ENCODE measurements at regions not wholly inside any gene's neighbourhood (a gene's known extent, or its start where the extent isn't known, plus 50 kb on each side); places are given as distances from the start of the nearest gene placed in this dataset.

GRCh38 chr4:147284256-147284835, 196.6 kb upstream of the EDNRA start:
- intact Hi-C loops (cut with DNase I; ENCODE audit: low total_unique reads) = no loop called here

DNA sequence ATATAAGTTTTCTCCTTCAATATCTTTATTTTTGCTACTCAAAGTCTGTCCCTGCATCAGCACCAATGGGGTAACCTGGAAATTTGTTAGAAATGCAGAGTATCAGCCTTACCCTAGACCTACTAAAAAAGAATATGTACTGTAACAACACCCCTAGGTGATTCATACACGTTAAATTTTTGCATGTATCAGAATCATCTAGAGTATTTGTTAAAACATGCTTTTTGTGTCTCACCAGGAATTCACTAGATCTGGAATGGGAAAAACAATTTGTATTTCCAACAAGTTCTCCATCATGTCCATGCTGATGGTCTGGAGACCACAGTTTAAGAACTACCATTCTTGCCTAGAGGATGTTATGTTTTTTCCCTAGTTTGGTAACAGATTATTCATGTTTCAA, 196.0 kb upstream of the EDNRA start:
- intact Hi-C loops (cut with DNase I; ENCODE audit: low total_unique reads) = no loop called here

More at GRCh38 chr4:147284256-147284835, 196.6 kb upstream of the EDNRA start:
- Histone ChIP-seq H3K9me3 (peaks cover 0 to 5% of the 10 kb centered on the region in 2 donors), H3K27ac (no peak overlapping the region), H3K4me3 (no peak overlapping the region), H3K4me1 (no peaks in the 10 kb centered on the region), H3K27me3 (no peaks in the 10 kb centered on the region), H3K36me3 (no peaks in the 10 kb centered on the region)
- TF ChIP-seq, protein P1, sequence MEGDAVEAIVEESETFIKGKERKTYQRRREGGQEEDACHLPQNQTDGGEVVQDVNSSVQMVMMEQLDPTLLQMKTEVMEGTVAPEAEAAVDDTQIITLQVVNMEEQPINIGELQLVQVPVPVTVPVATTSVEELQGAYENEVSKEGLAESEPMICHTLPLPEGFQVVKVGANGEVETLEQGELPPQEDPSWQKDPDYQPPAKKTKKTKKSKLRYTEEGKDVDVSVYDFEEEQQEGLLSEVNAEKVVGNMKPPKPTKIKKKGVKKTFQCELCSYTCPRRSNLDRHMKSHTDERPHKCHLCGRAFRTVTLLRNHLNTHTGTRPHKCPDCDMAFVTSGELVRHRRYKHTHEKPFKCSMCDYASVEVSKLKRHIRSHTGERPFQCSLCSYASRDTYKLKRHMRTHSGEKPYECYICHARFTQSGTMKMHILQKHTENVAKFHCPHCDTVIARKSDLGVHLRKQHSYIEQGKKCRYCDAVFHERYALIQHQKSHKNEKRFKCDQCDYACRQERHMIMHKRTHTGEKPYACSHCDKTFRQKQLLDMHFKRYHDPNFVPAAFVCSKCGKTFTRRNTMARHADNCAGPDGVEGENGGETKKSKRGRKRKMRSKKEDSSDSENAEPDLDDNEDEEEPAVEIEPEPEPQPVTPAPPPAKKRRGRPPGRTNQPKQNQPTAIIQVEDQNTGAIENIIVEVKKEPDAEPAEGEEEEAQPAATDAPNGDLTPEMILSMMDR (IDR thresholded peaks at IDR 0.05) = no peak
- no peak for TF ChIP-seq POLR2AphosphoS5 (IDR thresholded peaks at IDR 0.05)
- TF ChIP-seq POLR2A (IDR thresholded peaks at IDR 0.05) = no peak
- no peak for DNase-seq (ENCODE audit: low spot score in 2 of 2)

GRCh38 chr4:147285751-147286150, 195.1 kb upstream of the EDNRA start:
- Histone ChIP-seq H3K36me3 (no peaks in the 10 kb centered on the region), H3K4me3 (no peak overlapping the region), H3K27ac (no peak overlapping the region), H3K4me1 (no peaks in the 10 kb centered on the region), H3K27me3 (no peaks in the 10 kb centered on the region), H3K9me3 (peaks cover 0 to 5% of the 10 kb centered on the region in 2 donors)
- no peak for DNase-seq (ENCODE audit: low spot score in 2 of 2)
- TF ChIP-seq POLR2AphosphoS5 (IDR thresholded peaks at IDR 0.05) = no peak
- no peak for TF ChIP-seq POLR2A (IDR thresholded peaks at IDR 0.05)
- TF ChIP-seq, protein P1 (IDR thresholded peaks at IDR 0.05) = no peak
- intact Hi-C loops (cut with DNase I; ENCODE audit: low total_unique reads) = no loop called here

More for the DNA sequence above, 196.0 kb upstream of the EDNRA start:
- H3K4me3 ChIP-seq = no peak overlapping the region
- H3K36me3 ChIP-seq = no peaks in the 10 kb centered on the region
- no peak overlapping the region for H3K27ac ChIP-seq
- H3K4me1 ChIP-seq = no peaks in the 10 kb centered on the region
- no peak for DNase-seq (ENCODE audit: low spot score in 2 of 2)
- peaks cover 0 to 5% of the 10 kb centered on the region in 2 donors for H3K9me3 ChIP-seq
- H3K27me3 ChIP-seq = no peaks in the 10 kb centered on the region
- TF ChIP-seq, protein P1 (IDR thresholded peaks at IDR 0.05) = no peak
- TF ChIP-seq POLR2A (IDR thresholded peaks at IDR 0.05) = no peak
- no peak for TF ChIP-seq POLR2AphosphoS5 (IDR thresholded peaks at IDR 0.05)

GRCh38 chr4:147286846-147287587, 193.9 kb upstream of the EDNRA start:
- intact Hi-C loops (cut with DNase I; ENCODE audit: low total_unique reads) = no loop called here
- TF ChIP-seq POLR2AphosphoS5 (IDR thresholded peaks at IDR 0.05) (no peak), POLR2A (IDR thresholded peaks at IDR 0.05) (no peak)
- TF ChIP-seq, protein P1 (IDR thresholded peaks at IDR 0.05) = no peak
- H3K27me3 ChIP-seq = no peaks in the 10 kb centered on the region
- H3K9me3 ChIP-seq = peaks cover 0 to 5% of the 10 kb centered on the region in 2 donors
- peak overlapping the region; percentile 56 to 74 for H3K27ac ChIP-seq
- no peak overlapping the region for H3K4me3 ChIP-seq
- H3K36me3 ChIP-seq = no peaks in the 10 kb centered on the region
- no peaks in the 10 kb centered on the region for H3K4me1 ChIP-seq
- DNase-seq (ENCODE audit: low spot score in 2 of 2) = no peak

- Histone ChIP-seq H3K4me1 (no peaks in the 10 kb centered on the region), H3K4me3 (no peak overlapping the region), H3K27me3 (no peaks in the 10 kb centered on the region), H3K27ac (peak overlapping the region; percentile 56 to 74), H3K36me3 (no peaks in the 10 kb centered on the region), H3K9me3 (peaks cover 0 to 4% of the 10 kb centered on the region in 2 donors)
- TF ChIP-seq POLR2A (IDR thresholded peaks at IDR 0.05) (no peak), POLR2AphosphoS5 (IDR thresholded peaks at IDR 0.05) (no peak)
- TF ChIP-seq, protein P1 (IDR thresholded peaks at IDR 0.05) = no peak
- intact Hi-C loops (cut with DNase I; ENCODE audit: low total_unique reads) = no loop called here
- DNase-seq (ENCODE audit: low spot score in 2 of 2) = no peak
Measured at GRCh38 chr4:147287588-147287890, 193.4 kb upstream of the EDNRA start.

Measured in breast epithelium (tissue), 4 donors.